Neural cell (in vitro differentiated cells): ENCODE measurements at regions not wholly inside any gene's neighbourhood (a gene's known extent, or its start where the extent isn't known, plus 50 kb on each side); places are given as distances from the start of the nearest gene placed in this dataset.

Experiments used
- H2AFZ ChIP-seq: fragments of 200-600, 300-800 bp; sonication (generic), shearing (Covaris generic); 2 replicates; pipeline ENCODE4 v1.6.0; 2014; ENCODE audit warnings: low read depth, mild to moderate bottlenecking, antibody characterized with exemption, low read length, moderate library complexity
- H3F3A ChIP-seq: fragments of 200-600 bp; shearing (Covaris generic); 2 replicates; pipeline ENCODE4 v1.6.1; 2016; ENCODE audit warnings: mild to moderate bottlenecking, moderate library complexity, mixed read lengths, antibody characterized with exemption, low read length; ENCODE audit not compliant: insufficient read depth, poor library complexity, severe bottlenecking
- H3K27ac ChIP-seq: fragments of 200-600, 300-800 bp; sonication (generic), shearing (Covaris generic); 2 replicates; pipeline ENCODE4 v1.5.1; 2014; ENCODE audit warnings: mild to moderate bottlenecking, low read length, moderate library complexity
- H3K27me3 ChIP-seq: fragments of 300-800, 200-600 bp; sonication (generic), shearing (Covaris generic); 2 replicates; pipeline ENCODE4 v1.6.0; 2014; ENCODE audit warnings: mild to moderate bottlenecking, low read depth, low read length, moderate library complexity; ENCODE audit not compliant: insufficient read depth
- H3K36me3 ChIP-seq: fragments of 300-800, 200-600 bp; sonication (generic), shearing (Covaris generic); 2 replicates; pipeline ENCODE4 v1.5.1; 2014; ENCODE audit warnings: mild to moderate bottlenecking, antibody characterized with exemption, low read length, moderate library complexity; ENCODE audit not compliant: insufficient read depth
- H3K4me2 ChIP-seq: fragments of 300-800, 200-600 bp; sonication (generic), shearing (Covaris generic); 2 replicates; pipeline ENCODE4 v1.6.0; 2014; ENCODE audit warnings: mild to moderate bottlenecking, low read length
- H3K4me3 ChIP-seq: fragments of 300-800, 200-600 bp; sonication (generic), shearing (Covaris generic); 2 replicates; pipeline ENCODE4 v1.5.1; 2014; ENCODE audit warnings: mild to moderate bottlenecking, low read length, moderate library complexity
- H3K79me2 ChIP-seq: fragments of 200-600 bp; shearing (Covaris generic); replicated peaks from 2 replicates; pipeline ENCODE4 v1.6.0; 2014; ENCODE audit warnings: mild to moderate bottlenecking, low read length, moderate library complexity; ENCODE audit not compliant: insufficient read depth
- H3K9ac ChIP-seq: fragments of 300-800, 200-600 bp; sonication (generic), shearing (Covaris generic); 2 replicates; pipeline ENCODE4 v1.6.1; 2016; ENCODE audit warnings: mild to moderate bottlenecking, low read length, mixed read lengths
- H3K9me2 ChIP-seq: fragments of 200-600 bp; shearing (Covaris generic); 2 replicates; pipeline ENCODE4 v1.6.1; 2016; ENCODE audit warnings: mild to moderate bottlenecking, low read length, mixed read lengths; ENCODE audit not compliant: insufficient read depth
- H3K9me3 ChIP-seq: fragments of 200-600, 300-800 bp; sonication (generic), shearing (Covaris generic); 2 replicates; pipeline ENCODE4 v1.6.1; 2016; ENCODE audit warnings: mild to moderate bottlenecking, mixed run types, low read length, moderate library complexity, mixed read lengths
- H4K20me1 ChIP-seq: fragments of 200-600 bp; shearing (Covaris generic); 2 replicates; pipeline ENCODE4 v1.6.1; 2016; ENCODE audit warnings: mild to moderate bottlenecking, mixed run types; ENCODE audit not compliant: insufficient read depth
- EP300 ChIP-seq: fragments of 450-650 bp; conservative IDR thresholded peaks from 2 replicates; pipeline ENCODE4 v1.6.1; 2014; ENCODE audit warnings: antibody characterized with exemption, mild to moderate bottlenecking, moderate library complexity; ENCODE audit not compliant: poor library complexity, severe bottlenecking
- EZH2 ChIP-seq: fragments of 200-600, 300-800 bp; shearing (Covaris generic), sonication (generic); IDR thresholded peaks from 2 replicates; pipeline ENCODE4 v1.6.1; 2014; ENCODE audit warnings: antibody characterized with exemption, low read length, borderline replicate concordance, mild to moderate bottlenecking; ENCODE audit not compliant: insufficient read depth, poor library complexity, severe bottlenecking
- MXI1 ChIP-seq: fragments of 450-650 bp; conservative IDR thresholded peaks from 2 replicates; pipeline ENCODE4 v1.6.1; 2014; ENCODE audit warnings: antibody characterized with exemption, mild to moderate bottlenecking; ENCODE audit not compliant: poor library complexity, severe bottlenecking
- POLR2AphosphoS5 ChIP-seq: IDR thresholded peaks from 2 replicates; pipeline ENCODE4 v1.6.1; 2012
- RAD21 ChIP-seq: fragments of 450-650 bp; conservative IDR thresholded peaks from 2 replicates; pipeline ENCODE4 v1.6.1; 2014; ENCODE audit warnings: antibody characterized with exemption, mild to moderate bottlenecking, moderate library complexity
- SMC3 ChIP-seq: fragments of 450-650 bp; conservative IDR thresholded peaks from 2 replicates; pipeline ENCODE4 v1.6.1; 2014; ENCODE audit warnings: antibody characterized with exemption, mild to moderate bottlenecking, moderate library complexity; ENCODE audit not compliant: poor library complexity
- TAF1 ChIP-seq: IDR thresholded peaks from 2 replicates; pipeline ENCODE4 v1.6.1; 2012; ENCODE audit warnings: low read depth
- TF ChIP-seq, protein P1 (sequence below): IDR thresholded peaks from 2 replicates; pipeline ENCODE4 v1.6.1; 2012; ENCODE audit warnings: borderline replicate concordance
- TF ChIP-seq, protein P2 (sequence below): fragments of 450-650 bp; IDR thresholded peaks from 2 replicates; pipeline ENCODE4 v1.5.1; 2014; ENCODE audit warnings: antibody characterized with exemption, mild to moderate bottlenecking, moderate library complexity; ENCODE audit not compliant: poor library complexity, severe bottlenecking

DNA sequence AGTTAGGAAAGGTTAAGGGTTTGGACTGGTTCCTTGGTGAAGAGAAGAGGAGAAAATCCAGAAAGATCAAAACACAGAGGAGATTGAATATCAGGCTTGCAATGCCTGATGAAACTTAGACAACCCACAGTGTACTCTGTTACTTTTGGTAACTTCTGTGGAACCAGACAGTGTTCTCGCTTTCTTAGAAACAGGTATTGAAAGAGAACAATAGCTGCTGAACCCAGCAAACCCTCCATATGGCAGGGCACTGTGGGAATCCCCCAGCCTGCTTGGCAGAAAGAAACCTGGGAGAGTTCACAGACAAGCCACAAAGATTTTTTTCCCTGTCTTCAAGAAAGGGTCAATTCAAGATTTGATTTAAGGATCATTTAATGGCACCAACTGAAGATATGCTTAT, 342.8 kb downstream of the FOXA2 start:
- Histone ChIP-seq H3K9me2 (no peaks in the 10 kb centered on the region), H3K79me2 (no peaks in the 10 kb centered on the region), H3K9me3 (no peaks in the 10 kb centered on the region), H3K36me3 (no peaks in the 10 kb centered on the region), H3K27me3 (no peaks in the 10 kb centered on the region), H2AFZ (no peak overlapping the region), H3K9ac (no peak overlapping the region), H4K20me1 (no peaks in the 10 kb centered on the region), H3K4me3 (no peak overlapping the region), H3K27ac (no peak overlapping the region), H3K4me2 (no peak overlapping the region), H3F3A (no peaks in the 10 kb centered on the region)
- TF ChIP-seq EP300: no peak

DNA sequence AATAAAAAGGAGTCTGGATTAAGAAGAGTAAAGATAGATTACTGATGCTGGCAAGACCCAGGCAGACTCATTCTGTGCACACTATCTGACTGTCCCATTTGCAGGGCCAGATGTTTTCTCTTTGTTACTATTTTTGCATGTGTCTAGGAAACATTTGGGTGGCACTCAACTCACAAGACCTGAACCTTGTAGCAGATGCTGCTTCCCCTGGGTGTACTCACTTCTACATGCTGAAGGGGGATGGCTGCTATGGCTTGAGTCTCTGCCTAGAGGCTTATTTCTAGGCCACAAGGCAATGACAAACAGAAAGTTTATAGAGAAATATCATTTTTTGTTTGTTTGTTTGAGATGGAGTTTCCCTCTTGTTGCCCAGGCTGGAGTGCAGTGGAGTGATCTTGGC, 351.4 kb downstream of the FOXA2 start:
- no peaks in the 10 kb centered on the region for H3K9me3 ChIP-seq
- TF ChIP-seq TAF1: no peak
- no peak for TF ChIP-seq EP300
- TF ChIP-seq SMC3: no peak
- no peak for TF ChIP-seq RAD21
- no peak for TF ChIP-seq EZH2
- TF ChIP-seq, protein P1, sequence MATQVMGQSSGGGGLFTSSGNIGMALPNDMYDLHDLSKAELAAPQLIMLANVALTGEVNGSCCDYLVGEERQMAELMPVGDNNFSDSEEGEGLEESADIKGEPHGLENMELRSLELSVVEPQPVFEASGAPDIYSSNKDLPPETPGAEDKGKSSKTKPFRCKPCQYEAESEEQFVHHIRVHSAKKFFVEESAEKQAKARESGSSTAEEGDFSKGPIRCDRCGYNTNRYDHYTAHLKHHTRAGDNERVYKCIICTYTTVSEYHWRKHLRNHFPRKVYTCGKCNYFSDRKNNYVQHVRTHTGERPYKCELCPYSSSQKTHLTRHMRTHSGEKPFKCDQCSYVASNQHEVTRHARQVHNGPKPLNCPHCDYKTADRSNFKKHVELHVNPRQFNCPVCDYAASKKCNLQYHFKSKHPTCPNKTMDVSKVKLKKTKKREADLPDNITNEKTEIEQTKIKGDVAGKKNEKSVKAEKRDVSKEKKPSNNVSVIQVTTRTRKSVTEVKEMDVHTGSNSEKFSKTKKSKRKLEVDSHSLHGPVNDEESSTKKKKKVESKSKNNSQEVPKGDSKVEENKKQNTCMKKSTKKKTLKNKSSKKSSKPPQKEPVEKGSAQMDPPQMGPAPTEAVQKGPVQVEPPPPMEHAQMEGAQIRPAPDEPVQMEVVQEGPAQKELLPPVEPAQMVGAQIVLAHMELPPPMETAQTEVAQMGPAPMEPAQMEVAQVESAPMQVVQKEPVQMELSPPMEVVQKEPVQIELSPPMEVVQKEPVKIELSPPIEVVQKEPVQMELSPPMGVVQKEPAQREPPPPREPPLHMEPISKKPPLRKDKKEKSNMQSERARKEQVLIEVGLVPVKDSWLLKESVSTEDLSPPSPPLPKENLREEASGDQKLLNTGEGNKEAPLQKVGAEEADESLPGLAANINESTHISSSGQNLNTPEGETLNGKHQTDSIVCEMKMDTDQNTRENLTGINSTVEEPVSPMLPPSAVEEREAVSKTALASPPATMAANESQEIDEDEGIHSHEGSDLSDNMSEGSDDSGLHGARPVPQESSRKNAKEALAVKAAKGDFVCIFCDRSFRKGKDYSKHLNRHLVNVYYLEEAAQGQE: no peak
- TF ChIP-seq POLR2AphosphoS5: no peak
- no peak overlapping the region for H2AFZ ChIP-seq
- no peak overlapping the region for H3K27ac ChIP-seq
- H3K36me3 ChIP-seq: no peaks in the 10 kb centered on the region
- H3K9me2 ChIP-seq: no peaks in the 10 kb centered on the region
- no peak overlapping the region for H3K4me3 ChIP-seq
- no peaks in the 10 kb centered on the region for H4K20me1 ChIP-seq
- no peaks in the 10 kb centered on the region for H3K79me2 ChIP-seq
- no peaks in the 10 kb centered on the region for H3K27me3 ChIP-seq
- no peaks in the 10 kb centered on the region for H3F3A ChIP-seq
- no peak overlapping the region for H3K9ac ChIP-seq
- no peak overlapping the region for H3K4me2 ChIP-seq

DNA sequence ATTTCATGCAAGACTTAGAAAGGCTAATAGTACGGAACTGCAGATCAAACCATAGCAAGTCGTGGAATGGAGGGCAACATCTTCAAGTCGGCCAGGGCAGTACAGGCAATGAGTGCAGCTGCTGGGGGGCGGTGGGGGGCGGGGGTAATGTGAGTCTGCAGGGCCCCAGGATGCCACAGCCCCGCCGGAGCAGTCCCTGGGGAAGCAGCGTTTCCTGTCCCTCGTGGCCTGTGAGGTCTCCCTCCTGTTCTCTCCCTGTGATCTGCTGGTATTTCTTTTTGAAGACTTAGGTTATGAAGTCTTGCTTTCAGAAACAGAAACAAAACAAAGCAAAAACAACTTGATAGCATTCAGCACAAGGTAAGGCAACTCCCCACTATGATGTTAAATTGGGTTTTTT, 351.9 kb downstream of the FOXA2 start:
- no peak overlapping the region for H3K9ac ChIP-seq
- no peaks in the 10 kb centered on the region for H3K9me2 ChIP-seq
- no peak overlapping the region for H3K27ac ChIP-seq
- no peaks in the 10 kb centered on the region for H3K79me2 ChIP-seq
- no peak overlapping the region for H3K4me2 ChIP-seq
- H3K4me3 ChIP-seq: no peak overlapping the region
- H3K36me3 ChIP-seq: no peaks in the 10 kb centered on the region
- H3F3A ChIP-seq: no peaks in the 10 kb centered on the region
- H2AFZ ChIP-seq: no peak overlapping the region
- no peak for TF ChIP-seq TAF1
- TF ChIP-seq RAD21: no peak
- TF ChIP-seq EP300: no peak
- TF ChIP-seq, protein P2, sequence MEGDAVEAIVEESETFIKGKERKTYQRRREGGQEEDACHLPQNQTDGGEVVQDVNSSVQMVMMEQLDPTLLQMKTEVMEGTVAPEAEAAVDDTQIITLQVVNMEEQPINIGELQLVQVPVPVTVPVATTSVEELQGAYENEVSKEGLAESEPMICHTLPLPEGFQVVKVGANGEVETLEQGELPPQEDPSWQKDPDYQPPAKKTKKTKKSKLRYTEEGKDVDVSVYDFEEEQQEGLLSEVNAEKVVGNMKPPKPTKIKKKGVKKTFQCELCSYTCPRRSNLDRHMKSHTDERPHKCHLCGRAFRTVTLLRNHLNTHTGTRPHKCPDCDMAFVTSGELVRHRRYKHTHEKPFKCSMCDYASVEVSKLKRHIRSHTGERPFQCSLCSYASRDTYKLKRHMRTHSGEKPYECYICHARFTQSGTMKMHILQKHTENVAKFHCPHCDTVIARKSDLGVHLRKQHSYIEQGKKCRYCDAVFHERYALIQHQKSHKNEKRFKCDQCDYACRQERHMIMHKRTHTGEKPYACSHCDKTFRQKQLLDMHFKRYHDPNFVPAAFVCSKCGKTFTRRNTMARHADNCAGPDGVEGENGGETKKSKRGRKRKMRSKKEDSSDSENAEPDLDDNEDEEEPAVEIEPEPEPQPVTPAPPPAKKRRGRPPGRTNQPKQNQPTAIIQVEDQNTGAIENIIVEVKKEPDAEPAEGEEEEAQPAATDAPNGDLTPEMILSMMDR: no peak
- TF ChIP-seq, protein P1: no peak
- no peak for TF ChIP-seq EZH2
- no peak for TF ChIP-seq SMC3
- TF ChIP-seq MXI1: no peak
- TF ChIP-seq POLR2AphosphoS5: no peak
- no peaks in the 10 kb centered on the region for H4K20me1 ChIP-seq
- no peaks in the 10 kb centered on the region for H3K27me3 ChIP-seq
- no peaks in the 10 kb centered on the region for H3K9me3 ChIP-seq
